ENCODE measurements at regions not wholly inside any gene's neighbourhood (a gene's known extent, or its start where the extent isn't known, plus 50 kb on each side); places are given as distances from the start of the nearest gene placed in this dataset.
"Not testable (repeated sequence)": the region's sequence is repeated elsewhere in the genome, so short reads cannot be mapped to it uniquely, and the experiment has no call there.

GRCh38 chr6:10343320-10343719, 71.6 kb downstream of the TFAP2A start:
- TF ChIP-seq POLR2A (IDR thresholded peaks at IDR 0.05; ENCODE audit: low read length) (no peak), GATA1 (IDR thresholded peaks at IDR 0.05; ENCODE audit: low read depth, low read length) (no peak)
- no peak for DNase-seq

- TF ChIP-seq GATA1 (IDR thresholded peaks at IDR 0.05; ENCODE audit: low read depth, low read length) (no peak), POLR2A (IDR thresholded peaks at IDR 0.05; ENCODE audit: low read length) (no peak)
These were observed 73.3 kb downstream of the TFAP2A start for GRCh38 chr6:10341605-10342004.

GRCh38 chr6:10338151-10338550, 76.7 kb downstream of the TFAP2A start:
- TF ChIP-seq GATA1 (IDR thresholded peaks at IDR 0.05; ENCODE audit: low read depth, low read length) (no peak), POLR2A (IDR thresholded peaks at IDR 0.05; ENCODE audit: low read length) (no peak)
- DNase-seq: no peak

More at GRCh38 chr6:10341605-10342004, 73.3 kb downstream of the TFAP2A start:
- DNase-seq: no peak

- DNase-seq: not testable (repeated sequence)
These were observed 77.5 kb downstream of the TFAP2A start for GRCh38 chr6:10337376-10337775.

GRCh38 chr6:10332111-10332510, 82.8 kb downstream of the TFAP2A start:
- DNase-seq: no peak
- TF ChIP-seq GATA1 (IDR thresholded peaks at IDR 0.05; ENCODE audit: low read depth, low read length): no peak
- TF ChIP-seq POLR2A (IDR thresholded peaks at IDR 0.05; ENCODE audit: low read length): no peak

- TF ChIP-seq POLR2A (IDR thresholded peaks at IDR 0.05; ENCODE audit: low read length): no peak
- no peak for TF ChIP-seq GATA1 (IDR thresholded peaks at IDR 0.05; ENCODE audit: low read depth, low read length)
- DNase-seq: no peak
These were observed 83.4 kb downstream of the TFAP2A start for GRCh38 chr6:10331334-10331968.

- TF ChIP-seq POLR2A (IDR thresholded peaks at IDR 0.05; ENCODE audit: low read length) (no peak), GATA1 (IDR thresholded peaks at IDR 0.05; ENCODE audit: low read depth, low read length) (no peak)
- DNase-seq: no peak
These were observed 84.4 kb downstream of the TFAP2A start for GRCh38 chr6:10330515-10330914.

- DNase-seq: no peak
- TF ChIP-seq POLR2A (IDR thresholded peaks at IDR 0.05; ENCODE audit: low read length): no peak
- TF ChIP-seq GATA1 (IDR thresholded peaks at IDR 0.05; ENCODE audit: low read depth, low read length): no peak
These were observed 91.9 kb downstream of the TFAP2A start for GRCh38 chr6:10323018-10323417.

- TF ChIP-seq GATA1 (IDR thresholded peaks at IDR 0.05; ENCODE audit: low read depth, low read length) (no peak), POLR2A (IDR thresholded peaks at IDR 0.05; ENCODE audit: low read length) (no peak)
- DNase-seq: no peak
These were observed 94.6 kb downstream of the TFAP2A start for GRCh38 chr6:10320291-10320690.

GRCh38 chr6:10316373-10316721, 98.5 kb downstream of the TFAP2A start:
- no peak for DNase-seq
- TF ChIP-seq GATA1 (IDR thresholded peaks at IDR 0.05; ENCODE audit: low read depth, low read length): no peak
- no peak for TF ChIP-seq POLR2A (IDR thresholded peaks at IDR 0.05; ENCODE audit: low read length)

- DNase-seq: no peak
- no peak for TF ChIP-seq GATA1 (IDR thresholded peaks at IDR 0.05; ENCODE audit: low read depth, low read length)
- TF ChIP-seq POLR2A (IDR thresholded peaks at IDR 0.05; ENCODE audit: low read length): no peak
These were observed 99.1 kb downstream of the TFAP2A start for GRCh38 chr6:10315658-10316372.

- TF ChIP-seq POLR2A (IDR thresholded peaks at IDR 0.05; ENCODE audit: low read length) (no peak), GATA1 (IDR thresholded peaks at IDR 0.05; ENCODE audit: low read depth, low read length) (no peak)
- no peak for DNase-seq
These were observed 99.8 kb downstream of the TFAP2A start for GRCh38 chr6:10315034-10315433.

GRCh38 chr6:10314163-10314955, 100.5 kb downstream of the TFAP2A start:
- DNase-seq: no peak
- TF ChIP-seq GATA1 (IDR thresholded peaks at IDR 0.05; ENCODE audit: low read depth, low read length): no peak
- TF ChIP-seq POLR2A (IDR thresholded peaks at IDR 0.05; ENCODE audit: low read length): no peak

GRCh38 chr6:10313799-10314162, 101.1 kb downstream of the TFAP2A start:
- DNase-seq: no peak
- TF ChIP-seq POLR2A (IDR thresholded peaks at IDR 0.05; ENCODE audit: low read length) (no peak), GATA1 (IDR thresholded peaks at IDR 0.05; ENCODE audit: low read depth, low read length) (no peak)

- no peak for DNase-seq
- TF ChIP-seq GATA1 (IDR thresholded peaks at IDR 0.05; ENCODE audit: low read depth, low read length): no peak
- TF ChIP-seq POLR2A (IDR thresholded peaks at IDR 0.05; ENCODE audit: low read length): no peak
These were observed 102.4 kb downstream of the TFAP2A start for GRCh38 chr6:10312445-10312844.

GRCh38 chr6:10311546-10312405, 103.1 kb downstream of the TFAP2A start:
- DNase-seq: not testable (repeated sequence)
